Cardiac septum (tissue), 1 donor: ENCODE measurements at regions not wholly inside any gene's neighbourhood (a gene's known extent, or its start where the extent isn't known, plus 50 kb on each side); places are given as distances from the start of the nearest gene placed in this dataset.

Experiments used
- DNase-seq: peaks from one replicate; pipeline ENCODE4 v3.0.0-alpha.2; 2020; ENCODE audit warnings: low spot score
- intact Hi-C: fragments of 100-400 bp; cut with DNase I; formaldehyde crosslinking; loops from one replicate; pipeline ENCODE4 v1.14.0; 2022
- donor health status: DM: no; HTN: no; CAD: no.

DNA sequence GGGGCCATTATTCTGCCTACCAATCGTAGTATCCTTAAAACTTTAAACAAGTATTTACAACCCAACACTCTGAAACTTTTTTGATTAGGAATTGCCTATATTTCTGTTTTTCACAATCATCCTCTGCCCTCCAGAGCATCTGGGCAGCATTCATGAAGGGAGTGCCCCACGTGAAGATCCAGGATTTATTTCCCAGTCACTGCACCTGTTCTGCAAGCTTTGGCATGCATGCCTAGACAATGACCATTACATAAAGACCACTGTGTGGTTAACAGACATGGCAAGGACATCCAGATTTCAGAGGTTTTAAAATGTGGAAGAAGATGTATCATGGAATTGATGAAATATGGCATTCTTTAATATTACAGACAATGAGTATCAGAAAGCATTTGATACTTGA lies 1083.8 kb downstream of the TBC1D22A start:
- DNase-seq, result no peak
- intact Hi-C loops, result no loop called here

DNA sequence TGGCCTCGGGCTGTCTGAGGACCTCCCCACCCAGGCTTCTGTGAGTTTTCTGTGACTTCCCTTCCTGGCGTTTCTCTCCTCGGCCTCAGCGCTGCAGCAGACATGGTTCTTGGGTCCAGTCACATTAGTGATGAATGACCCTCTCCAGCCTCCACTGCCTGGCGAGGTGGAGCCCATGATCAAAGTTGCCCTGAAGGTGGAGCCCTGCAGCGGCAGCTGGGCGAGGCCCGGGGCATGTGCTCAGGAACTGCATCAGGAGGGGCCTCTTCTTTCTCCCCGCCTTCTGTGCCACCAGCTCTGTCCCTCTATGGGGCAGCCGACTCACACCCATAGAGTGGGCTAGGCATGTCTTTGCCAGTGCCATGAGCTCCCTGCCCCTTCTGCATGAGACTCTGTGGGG lies 1079.7 kb downstream of the TBC1D22A start:
- intact Hi-C loops, result no loop called here

DNA sequence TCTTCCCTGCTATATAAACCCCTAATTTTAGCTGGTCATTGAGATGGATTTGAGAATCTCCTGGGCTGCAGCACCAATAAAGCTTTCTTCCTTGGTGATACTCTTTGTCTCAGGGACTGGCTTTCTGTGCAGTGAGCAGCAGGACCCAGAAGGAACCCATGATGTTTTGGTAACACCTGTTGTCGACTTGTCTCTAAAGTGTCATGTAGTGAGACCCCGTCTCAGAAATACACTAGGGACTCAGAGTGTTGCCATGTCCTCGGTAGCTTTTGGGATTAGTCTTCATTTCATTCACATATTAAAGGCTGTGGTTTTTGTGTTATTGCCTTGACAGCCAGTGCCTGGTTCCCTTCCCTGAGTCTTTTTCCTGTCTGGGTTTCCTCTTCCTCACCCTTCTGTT lies 1078.7 kb downstream of the TBC1D22A start:
- DNase-seq, result no peak
- intact Hi-C loops, result no loop called here

More for the DNA sequence above, 1079.7 kb downstream of the TBC1D22A start:
- no peak for DNase-seq

DNA sequence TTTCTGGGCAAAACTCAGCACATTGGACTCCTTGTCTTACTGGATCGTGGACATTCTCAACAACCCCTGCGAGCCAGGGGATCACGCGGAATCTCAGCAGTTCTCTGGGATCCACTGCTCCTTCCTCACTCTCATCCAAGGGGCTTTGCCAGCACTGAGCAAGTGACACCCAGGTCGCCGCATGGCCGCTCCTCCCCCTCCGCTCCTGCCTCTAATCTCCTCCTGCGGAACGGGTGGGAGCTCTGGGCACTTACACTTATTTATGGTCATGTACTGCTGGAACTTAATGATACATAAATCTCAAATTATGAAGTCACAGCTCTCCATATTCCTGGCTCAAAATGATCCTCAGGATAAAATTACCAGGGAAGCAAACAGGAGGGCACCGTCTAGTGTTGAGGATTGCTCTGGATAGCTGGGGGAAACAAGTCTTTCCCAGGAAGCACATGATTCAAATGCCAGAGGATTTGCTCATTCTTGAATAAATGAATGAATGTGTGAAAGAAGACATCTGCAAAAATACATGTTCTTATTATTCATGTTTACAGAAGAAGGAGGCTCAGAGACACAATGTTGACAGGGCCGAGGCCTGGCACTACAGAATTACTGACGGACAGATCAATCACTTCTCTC lies 1077.3 kb downstream of the TBC1D22A start:
- intact Hi-C loops, result no loop called here
- DNase-seq, result peak; percentile 49

DNA sequence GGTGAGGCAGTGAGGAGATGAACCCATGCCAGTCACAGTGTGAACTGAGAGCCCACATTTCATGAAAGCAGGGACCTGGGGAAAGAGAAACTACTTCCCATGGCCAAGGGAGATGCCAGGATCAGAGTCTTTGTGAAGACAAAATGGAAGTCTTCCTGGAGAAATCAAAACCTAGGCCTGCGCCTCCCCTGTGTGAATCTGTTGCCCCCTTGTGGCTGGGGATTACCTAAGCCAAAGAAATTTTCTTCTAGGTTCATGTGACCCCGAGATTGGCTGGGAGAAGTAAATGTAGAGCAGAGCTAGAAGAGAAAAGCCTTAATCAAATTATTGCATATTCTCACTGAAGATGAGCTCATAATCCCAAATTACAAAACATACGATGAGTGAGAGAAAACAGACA lies 1075.3 kb downstream of the TBC1D22A start:
- DNase-seq, result peak; percentile 24
- intact Hi-C loops, result no loop called here

DNA sequence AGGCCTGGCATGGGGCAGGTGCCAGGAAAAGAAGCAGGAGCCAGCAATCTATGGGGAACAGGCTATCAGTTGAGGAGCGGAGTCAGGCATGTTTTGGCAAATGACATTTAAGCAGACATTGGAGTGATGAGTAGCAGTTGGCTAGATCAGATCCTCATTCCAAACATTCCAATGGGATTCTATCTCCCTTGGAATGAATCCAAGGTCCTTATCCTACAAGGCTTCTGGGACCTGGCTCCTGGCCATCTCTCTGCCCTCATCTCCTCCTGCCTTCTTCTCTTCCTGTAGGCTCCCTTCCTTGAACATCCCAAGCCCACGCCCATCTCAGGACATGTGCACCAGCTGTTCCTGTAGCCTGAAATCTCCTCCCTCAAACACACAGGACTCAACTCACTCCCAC lies 1074.5 kb downstream of the TBC1D22A start:
- intact Hi-C loops, result no loop called here
- DNase-seq, result no peak

DNA sequence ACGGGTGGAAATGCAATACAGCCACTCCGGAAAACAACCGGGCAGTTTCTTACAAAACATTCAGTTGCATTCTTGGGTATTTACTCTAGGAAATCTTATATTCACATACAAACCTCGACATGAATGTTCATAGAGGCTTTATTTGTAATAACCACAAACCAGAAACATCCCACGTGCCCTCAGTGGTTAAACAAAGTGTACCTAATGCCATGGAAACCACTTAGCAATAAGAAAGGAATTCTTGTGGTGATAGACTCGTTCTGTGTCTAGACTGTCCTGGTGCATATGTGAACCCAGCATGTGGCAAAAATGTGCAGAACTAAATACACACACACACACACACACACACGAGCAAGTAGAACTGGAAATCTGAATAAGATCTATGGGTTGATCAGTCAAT lies 1073.3 kb downstream of the TBC1D22A start:
- no peak for DNase-seq
- intact Hi-C loops, result no loop called here

DNA sequence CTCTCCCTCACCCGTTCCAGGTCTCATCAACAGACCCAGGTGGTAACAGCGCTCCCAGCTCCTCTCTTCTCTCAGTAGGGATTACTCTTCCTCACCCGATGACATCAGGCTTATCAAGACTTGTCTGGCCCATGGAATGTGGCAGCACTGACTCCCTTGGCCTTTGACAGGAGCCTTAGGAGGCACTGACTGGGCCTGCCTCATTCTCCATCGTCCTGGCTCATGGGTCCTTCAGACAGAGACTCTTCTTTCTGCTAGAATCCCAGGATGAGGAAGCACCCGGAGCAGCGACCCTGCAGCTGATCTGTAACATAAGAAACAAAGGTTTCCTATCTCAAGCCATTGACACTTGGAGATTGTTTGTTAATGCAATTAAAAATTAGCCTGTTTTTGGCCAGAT lies 1063.6 kb downstream of the TBC1D22A start:
- DNase-seq, result peak; percentile 55
- intact Hi-C loops, result no loop called here

DNA sequence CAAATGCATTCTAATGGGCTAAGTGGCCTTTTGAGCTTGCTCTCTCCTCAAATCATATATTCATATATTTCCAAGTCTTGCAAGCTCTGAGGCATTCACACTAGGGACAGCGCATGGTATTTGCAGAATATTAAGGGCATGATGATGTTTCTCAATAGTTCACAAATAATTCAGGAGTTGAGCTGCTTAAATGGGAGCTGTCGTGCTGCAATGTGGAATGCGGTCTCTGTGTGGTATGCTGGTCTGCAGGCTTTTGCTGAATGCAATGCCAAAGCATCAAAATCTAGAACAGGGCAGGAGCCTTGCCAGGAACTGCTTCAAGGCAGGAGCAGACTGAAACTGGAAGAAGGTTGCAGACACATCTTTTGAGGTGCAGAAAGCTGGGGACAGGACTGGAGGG lies 1060.0 kb downstream of the TBC1D22A start:
- intact Hi-C loops, result no loop called here

DNA sequence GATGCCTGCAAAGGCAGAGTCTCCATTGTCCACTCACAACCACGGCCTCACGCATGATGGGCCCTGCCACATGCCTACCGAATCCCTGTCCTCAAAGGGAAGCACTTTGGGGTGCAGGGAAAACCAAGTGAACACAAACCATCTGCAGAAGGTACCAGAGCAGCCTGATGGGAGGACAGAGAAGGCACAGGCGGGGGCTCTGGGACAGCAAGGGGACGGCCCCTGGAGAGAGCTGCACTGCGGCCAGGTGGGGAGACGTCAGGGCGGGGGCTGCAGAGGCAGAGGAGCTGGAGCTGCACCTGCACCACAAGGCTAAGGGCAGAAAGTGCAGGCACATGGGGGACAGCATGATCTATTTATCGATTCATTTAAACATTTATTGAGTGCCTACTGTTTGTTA lies 1056.0 kb downstream of the TBC1D22A start:
- intact Hi-C loops, result no loop called here
- DNase-seq, result peak; percentile 22

More for the DNA sequence above, 1060.0 kb downstream of the TBC1D22A start:
- peak; percentile 44 for DNase-seq

DNA sequence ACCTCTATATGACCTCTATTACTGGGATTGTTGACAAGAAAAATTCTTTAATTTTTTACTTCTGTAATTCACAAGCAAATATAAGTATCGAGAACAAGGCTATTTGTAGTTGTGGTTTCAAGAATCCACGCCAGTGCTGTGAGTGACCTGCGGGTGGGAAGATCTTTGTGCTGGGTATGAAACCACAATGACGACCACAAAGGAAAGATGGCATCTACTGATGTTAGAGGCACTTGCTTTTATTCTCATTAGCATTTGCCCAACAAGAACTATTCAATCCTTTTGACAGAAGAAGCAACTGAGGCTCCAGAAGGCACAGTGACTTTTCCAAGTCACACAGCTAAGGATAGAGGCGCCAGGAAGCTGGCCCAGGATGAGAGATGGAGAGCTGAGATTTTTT lies 1054.9 kb downstream of the TBC1D22A start:
- intact Hi-C loops, result no loop called here
- DNase-seq, result no peak

DNA sequence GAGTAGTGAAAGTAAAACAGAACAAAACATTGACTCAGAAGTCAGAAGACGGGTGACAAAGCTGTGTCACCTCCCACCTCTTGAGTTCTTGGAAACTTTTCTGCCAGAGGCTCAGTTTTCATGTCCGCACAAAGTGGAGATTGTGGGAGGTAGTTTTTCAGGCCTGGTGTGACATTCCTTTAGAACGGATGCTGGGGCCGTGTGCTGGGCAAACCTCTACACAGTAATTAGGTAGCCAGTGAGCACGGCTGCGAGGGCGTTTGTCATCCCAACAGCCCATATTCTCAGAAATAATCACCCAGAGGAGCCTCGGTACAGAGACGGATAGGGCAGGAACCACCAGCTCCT lies 1054.4 kb downstream of the TBC1D22A start:
- peak; percentile 33 for DNase-seq
- intact Hi-C loops, result no loop called here

DNA sequence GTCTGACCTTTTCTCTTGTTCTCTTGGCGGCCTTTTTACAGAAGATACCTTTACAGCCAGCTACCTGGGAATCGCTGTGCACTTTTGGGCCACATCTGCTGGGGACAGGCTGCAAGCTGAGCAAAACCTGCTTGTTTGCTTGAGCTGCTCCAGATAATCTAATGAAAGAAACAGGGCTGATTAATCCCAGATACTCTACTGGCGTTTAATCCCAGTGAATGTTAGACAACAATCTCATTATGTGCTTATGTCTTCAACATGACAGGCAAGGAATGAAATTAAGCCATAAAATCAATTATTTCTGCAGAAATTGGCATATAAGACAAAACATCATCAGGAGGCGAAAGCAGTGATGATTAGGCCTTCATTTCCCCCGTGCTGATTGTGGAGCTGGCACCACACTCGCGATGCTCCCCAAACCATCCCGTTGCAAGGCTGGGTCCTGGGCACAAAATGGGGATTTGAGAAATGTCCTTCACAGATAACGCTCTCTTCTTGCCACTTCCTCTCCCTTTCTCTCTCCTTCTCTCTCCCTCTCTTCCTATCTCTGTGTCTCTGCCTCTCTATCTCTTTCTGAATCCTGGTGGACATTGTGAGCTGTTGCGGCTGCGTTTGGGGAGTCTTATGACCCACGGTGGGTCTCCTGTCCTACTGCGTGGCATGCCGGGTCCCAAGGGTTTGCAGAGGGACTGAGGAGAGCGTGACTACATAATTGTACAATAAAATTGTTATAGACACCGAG lies 1053.8 kb downstream of the TBC1D22A start:
- intact Hi-C loops, result no loop called here
- peak; percentile 35 for DNase-seq

DNA sequence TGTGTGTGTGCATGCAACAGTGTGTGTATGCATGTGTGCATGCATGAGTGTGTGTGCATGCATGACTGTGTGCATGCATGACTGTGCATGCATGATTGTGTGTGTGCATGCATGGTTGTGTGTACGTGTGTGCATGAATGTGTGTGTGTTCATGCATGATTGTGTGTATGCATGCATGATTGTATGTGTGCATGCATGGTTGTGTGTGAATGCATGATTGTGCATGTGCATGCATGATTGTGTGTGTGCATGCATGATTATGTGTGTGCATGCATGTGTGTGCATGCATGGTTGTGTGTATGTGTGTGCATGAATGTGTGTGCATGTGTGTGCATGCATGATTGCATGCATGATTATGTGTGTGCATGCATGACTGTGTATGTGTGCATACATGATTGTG lies 1052.0 kb downstream of the TBC1D22A start:
- intact Hi-C loops, result no loop called here
- no peak for DNase-seq

DNA sequence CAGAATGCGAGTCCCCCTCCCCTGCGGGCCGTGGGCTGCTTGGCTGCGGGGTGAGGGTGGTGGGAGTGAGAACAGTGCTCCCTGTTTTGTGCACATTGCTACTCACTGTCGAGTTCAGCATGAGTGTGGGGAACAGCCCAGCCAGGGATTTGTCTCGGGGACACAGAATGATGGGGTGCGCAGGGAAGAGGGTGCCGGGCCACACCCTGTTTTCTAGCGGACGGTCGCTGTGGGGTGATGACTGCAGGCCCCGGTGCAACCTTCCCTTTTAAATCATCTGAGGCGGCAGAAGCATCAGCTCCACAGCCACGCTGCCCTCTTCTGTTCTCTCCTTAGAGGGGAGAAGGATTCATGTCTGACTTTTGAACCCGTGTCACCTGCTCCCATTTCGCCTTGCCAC lies 1051.2 kb downstream of the TBC1D22A start:
- intact Hi-C loops, result no loop called here
- peak; percentile 47 for DNase-seq

DNA sequence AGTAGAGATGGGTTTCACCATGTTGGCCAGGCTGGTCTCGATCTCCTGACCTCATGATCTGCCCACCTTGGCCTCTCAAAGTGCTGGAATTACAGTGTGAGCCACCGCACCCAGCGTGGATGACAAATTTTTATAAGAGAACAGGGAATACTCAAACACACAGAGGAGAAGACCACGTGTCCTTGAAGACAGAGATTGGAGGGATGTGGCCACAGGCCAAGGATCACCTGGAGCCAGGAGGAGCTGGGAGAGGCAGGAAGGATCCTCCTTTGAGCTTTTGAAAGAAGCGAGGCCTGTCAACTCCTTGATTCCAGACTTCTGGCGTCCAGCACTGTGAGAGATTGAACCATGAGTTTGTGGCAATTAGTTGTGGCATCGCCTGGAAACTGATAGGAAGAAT lies 1049.5 kb downstream of the TBC1D22A start:
- peak; percentile 56 for DNase-seq
- intact Hi-C loops, result no loop called here

DNA sequence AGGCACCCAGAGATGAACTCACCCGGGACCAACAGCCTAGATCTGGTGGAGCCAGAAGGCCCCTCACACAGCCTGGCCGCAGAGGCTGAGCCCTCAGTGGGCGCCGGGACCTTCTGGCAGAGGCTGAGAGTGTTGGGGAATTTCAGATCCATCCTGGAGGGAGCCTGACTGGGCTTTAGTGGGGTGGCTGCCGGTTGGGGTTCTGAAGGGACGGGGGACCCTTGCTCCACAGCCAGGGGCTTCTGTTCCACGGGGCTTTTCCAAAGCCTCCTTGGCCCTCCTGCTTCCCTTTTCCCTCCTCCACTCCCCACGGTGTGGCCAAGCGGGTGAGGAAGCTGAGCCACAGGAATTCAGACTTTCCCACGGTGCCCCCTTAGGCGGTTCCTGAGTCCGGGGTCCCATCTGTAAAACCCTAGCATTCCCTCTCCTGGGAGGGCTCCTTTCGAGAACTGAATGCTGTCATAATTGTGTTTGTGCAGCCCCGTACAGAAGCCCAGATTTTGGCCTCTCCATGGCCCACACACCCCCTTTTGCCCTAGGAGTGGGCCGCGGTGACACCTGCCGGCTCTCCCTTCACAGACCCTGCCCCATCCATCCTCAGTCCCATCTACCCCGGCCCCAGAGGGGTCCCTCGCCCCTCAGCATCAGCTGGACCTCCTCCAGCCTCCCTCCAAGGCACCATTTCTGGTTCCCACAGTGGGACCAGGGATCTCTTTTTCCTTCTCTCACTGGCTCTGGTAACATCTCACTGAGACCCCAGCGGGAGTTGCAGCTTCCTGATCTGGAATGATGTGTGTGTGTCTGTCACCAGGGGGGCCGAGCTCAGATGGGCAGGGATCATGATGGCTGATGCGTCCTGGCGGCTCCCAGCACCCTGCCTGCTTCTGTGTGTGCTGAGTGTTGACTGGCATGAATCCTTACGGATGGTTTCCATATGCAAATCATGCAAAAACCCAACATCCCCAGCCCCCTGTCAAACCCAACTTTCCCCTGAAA lies 1048.4 kb downstream of the TBC1D22A start:
- peak; percentile 14 for DNase-seq
- intact Hi-C loops, result no loop called here

DNA sequence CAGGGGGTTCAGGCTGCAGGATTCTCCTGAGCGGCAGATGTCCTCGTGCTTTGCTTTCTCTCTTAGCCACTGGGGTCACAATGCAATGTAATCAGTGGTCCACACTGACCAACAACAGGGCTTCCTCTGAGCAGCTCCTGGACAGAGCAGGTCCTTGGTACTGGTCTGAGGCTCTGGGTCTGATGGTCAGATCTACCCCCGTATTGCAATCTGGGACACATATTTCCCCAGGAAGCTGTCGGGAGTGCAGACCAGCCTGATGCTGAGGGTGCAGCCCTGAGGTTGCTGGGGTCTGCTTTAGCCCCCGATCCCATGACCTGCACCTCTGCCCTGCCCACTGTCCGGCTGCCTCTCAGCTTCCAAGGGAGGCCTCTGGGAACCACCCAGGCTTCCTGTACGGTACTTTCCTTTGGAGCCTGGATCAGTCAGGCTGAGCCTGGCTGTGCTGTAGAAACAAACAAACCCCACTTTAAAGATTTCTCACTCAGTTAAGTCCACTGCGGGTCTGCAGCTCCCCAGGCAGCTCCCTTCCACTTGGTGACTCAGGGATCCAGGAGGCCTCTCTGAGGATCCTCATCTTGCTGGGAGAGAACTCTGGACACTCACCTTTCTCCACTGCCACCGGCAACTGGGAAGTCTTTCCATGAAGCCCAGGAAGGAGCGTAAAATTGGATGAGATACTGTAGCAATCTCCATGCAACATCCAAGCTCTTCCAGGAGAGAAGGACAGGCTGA lies 1046.6 kb downstream of the TBC1D22A start:
- no peak for DNase-seq
- intact Hi-C loops, result no loop called here

DNA sequence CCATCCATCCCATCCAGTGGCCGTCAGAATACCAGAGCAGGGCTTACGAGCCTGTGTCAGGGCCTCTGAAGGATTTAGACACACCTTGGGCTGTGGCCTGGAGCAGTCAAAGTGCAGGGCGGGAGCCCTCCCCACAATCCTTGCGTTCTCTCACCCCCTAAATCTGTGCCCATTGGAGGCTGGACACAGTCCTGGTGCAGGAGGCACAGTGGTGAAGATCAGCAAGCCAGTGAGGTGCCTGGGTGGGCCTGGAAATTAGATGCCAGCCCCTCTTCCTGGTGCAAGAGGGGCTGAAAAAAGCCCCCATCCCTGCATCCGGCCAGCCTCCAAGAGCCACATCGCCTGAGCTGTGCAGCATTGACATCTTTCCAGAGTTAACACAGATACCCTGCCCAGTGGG lies 1045.8 kb downstream of the TBC1D22A start:
- DNase-seq, result no peak
- intact Hi-C loops, result no loop called here

DNA sequence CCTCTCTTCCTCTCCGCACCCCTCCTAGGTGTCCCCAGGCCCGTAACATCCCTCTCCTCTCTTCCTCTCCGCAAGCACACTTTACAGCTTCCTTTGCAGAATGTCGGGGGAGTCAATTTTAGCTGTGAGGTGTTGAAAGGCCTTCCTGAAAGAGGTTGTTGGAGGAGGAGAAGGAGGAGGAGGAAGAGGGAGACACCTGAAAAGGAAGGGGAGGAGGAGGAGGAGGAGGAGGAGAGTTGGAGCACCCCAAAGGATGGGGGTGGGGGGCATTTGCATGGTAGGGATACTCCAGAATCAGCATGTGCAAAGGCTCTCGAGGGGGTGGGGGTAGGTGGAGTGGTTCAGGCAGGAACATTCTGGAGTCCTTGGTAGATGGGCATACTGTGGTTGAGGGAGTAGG lies 1045.1 kb downstream of the TBC1D22A start:
- intact Hi-C loops, result no loop called here

More for the DNA sequence above, 1045.1 kb downstream of the TBC1D22A start:
- DNase-seq, result no peak
